GM12878 (cell line): ENCODE measurements at regions not wholly inside any gene's neighbourhood (a gene's known extent, or its start where the extent isn't known, plus 50 kb on each side); places are given as distances from the start of the nearest gene placed in this dataset.
"Not testable (repeated sequence)": the region's sequence is repeated elsewhere in the genome, so short reads cannot be mapped to it uniquely, and the experiment has no call there.

Source experiments
- ATAC-seq: fragments of 200-7000 bp; cut with Tn5 transposase; 3 replicates; pipeline ENCODE4 v1.9.1; 2020; ENCODE audit warnings: mild to moderate bottlenecking, moderate library complexity
- BruUV-seq: library from RNA; stranded (reverse); fragments of 400-500 nt; replicated peaks from 2 replicates; lab custom pipeline; 2021; lab: Mats Ljungman, UMichigan
- CTCF ChIA-PET: fragments of 300-600 bp; sonication (Branson Sonifier 250); formaldehyde crosslinking; extraction: SDS; loops from one replicate; lab custom pipeline; 2021; ENCODE audit warnings: inconsistent platforms; lab: Yijun Ruan, JAX
- POLR2A ChIA-PET: fragments of 350-600 bp; formaldehyde crosslinking; extraction: SDS; loops from one replicate; lab custom pipeline; 2021; ENCODE audit warnings: inconsistent platforms; lab: Charles Lee
- RAD21 ChIA-PET: fragments of 300-600 bp; sonication (Branson Sonifier 250); formaldehyde crosslinking; loops from one replicate; lab custom pipeline; 2023; ENCODE audit warnings: antibody characterized with exemption; ENCODE audit not compliant: unreplicated experiment; lab: Charles Lee
- SMC1A ChIA-PET: fragments of 300-600 bp; sonication (Branson Sonifier 250); formaldehyde crosslinking; loops from one replicate; lab custom pipeline; 2023; ENCODE audit not compliant: unreplicated experiment, uncharacterized antibody; lab: Charles Lee
- DNase-seq: peaks from one replicate; pipeline ENCODE4 v3.0.0-alpha.2; 2011; ENCODE audit warnings: low read depth, low spot score
- FAIRE-seq: peaks from 3 replicates; lab custom pipeline; 2011; peaks lifted over from hg19 to GRCh38; lab: Jason Lieb, UNC
- H2AFZ ChIP-seq: 2 replicates; pipeline ENCODE4 v1.6.0; 2011; ENCODE audit warnings: low read depth, low read length, control low read depth; ENCODE audit not compliant: control insufficient read depth
- H3K27ac ChIP-seq: 2 replicates; pipeline ENCODE4 v1.5.1; 2011; ENCODE audit warnings: control low read depth; ENCODE audit not compliant: control insufficient read depth, insufficient read depth
- H3K27me3 ChIP-seq, 2 experiments: replicated peaks in 1 of 2; 2 replicates each; pipeline versions ENCODE4 v1.6.0 to v1.6.1; 2011; ENCODE audit warnings: low read length in 1 of 2; ENCODE audit not compliant: control insufficient read depth in 2 of 2, insufficient read depth in 2 of 2
- H3K36me3 ChIP-seq, 2 experiments: 2 replicates each; pipeline ENCODE4 v1.5.1; 2011; ENCODE audit warnings: low read length in 1 of 2; ENCODE audit not compliant: control insufficient read depth in 2 of 2, insufficient read depth in 2 of 2
- H3K4me1 ChIP-seq: 2 replicates; pipeline ENCODE4 v1.6.1; 2011; ENCODE audit warnings: mild to moderate bottlenecking, low read length, moderate library complexity, mixed read lengths; ENCODE audit not compliant: control insufficient read depth, insufficient read depth
- H3K4me2 ChIP-seq: 2 replicates; pipeline ENCODE4 v1.6.0; 2011; ENCODE audit warnings: control low read depth; ENCODE audit not compliant: control insufficient read depth, insufficient read depth
- H3K4me3 ChIP-seq: fragments of 200-600 bp; sonication (generic); 2 replicates; pipeline ENCODE4 v1.5.1; 2016
- H3K79me2 ChIP-seq: 2 replicates; pipeline ENCODE4 v1.6.0; 2011; ENCODE audit warnings: low read length; ENCODE audit not compliant: control insufficient read depth, insufficient read depth
- H3K9ac ChIP-seq: 2 replicates; pipeline ENCODE4 v1.8.0; 2011; ENCODE audit warnings: low read length, control low read depth, mixed read lengths; ENCODE audit not compliant: control insufficient read depth, insufficient read depth
- H3K9me3 ChIP-seq: replicated peaks from 3 replicates; pipeline ENCODE4 v1.5.1; 2011; ENCODE audit warnings: mild to moderate bottlenecking, low read length; ENCODE audit not compliant: control insufficient read depth, insufficient read depth
- H4K20me1 ChIP-seq: 2 replicates; pipeline ENCODE4 v1.6.0; 2011; ENCODE audit not compliant: control insufficient read depth, insufficient read depth
- ETV6 ChIP-seq, 2 experiments: fragments of 450-650 bp in 1 of 2; IDR thresholded peaks in 1 of 2; conservative IDR thresholded peaks in 1 of 2; 2 replicates each; pipeline ENCODE4 v1.6.1; 2014; ENCODE audit warnings: antibody characterized with exemption in 1 of 2, borderline replicate concordance in 1 of 2, low read depth in 1 of 2, mild to moderate bottlenecking in 1 of 2, moderate library complexity in 1 of 2
- JUND ChIP-seq: IDR thresholded peaks from 2 replicates; pipeline ENCODE4 v1.6.1; 2012; ENCODE audit warnings: low read depth, mild to moderate bottlenecking, low read length, improper control_type of control experiment, moderate library complexity
- MTA2 ChIP-seq: fragments of 450-650 bp; IDR thresholded peaks from 2 replicates; pipeline ENCODE4 v1.6.1; 2016; ENCODE audit warnings: low read depth, mild to moderate bottlenecking, moderate library complexity
- POLR2A ChIP-seq: IDR thresholded peaks from 2 replicates; pipeline ENCODE4 v1.6.1; 2011; ENCODE audit warnings: low read depth, mild to moderate bottlenecking, low read length
- TAF1 ChIP-seq: IDR thresholded peaks from 2 replicates; pipeline ENCODE4 v1.6.1; 2011; ENCODE audit warnings: mild to moderate bottlenecking, low read depth, low read length, borderline replicate concordance
- ZNF622 ChIP-seq: fragments of 450-650 bp; IDR thresholded peaks from 2 replicates; pipeline ENCODE4 v1.6.1; 2017; ENCODE audit warnings: mild to moderate bottlenecking, inconsistent platforms
- WGBS: methylation state at CpG from one replicate; pipeline ENCODE4 v1.1.6; 2016; ENCODE audit warnings: low lambda C conversion rate; ENCODE audit not compliant: insufficient replicate concordance, insufficient coverage; ENCODE audit errors: missing lambda C conversion rate; 5-methylcytosine and 5-hydroxymethylcytosine counted together
- in situ Hi-C: fragments of 300-500 bp; cut with MboI; formaldehyde crosslinking; loops from 9 replicates; pipeline ENCODE4 v1.14.3; 2018; ENCODE audit warnings: mixed read lengths
- intact Hi-C: fragments of 100-400 bp; cut with micrococcal nuclease; formaldehyde crosslinking; loops from one replicate; pipeline ENCODE4 v1.14.2; 2022; ENCODE audit not compliant: unreplicated experiment
- TF ChIP-seq, protein P1 (sequence below): fragments of 450-650 bp; IDR thresholded peaks from 2 replicates; pipeline ENCODE4 v1.6.1; 2018; ENCODE audit warnings: borderline replicate concordance, mild to moderate bottlenecking; ENCODE audit not compliant: partially characterized antibody
- TF ChIP-seq, protein P2 (sequence below): fragments of 450-650 bp; IDR thresholded peaks from 2 replicates; pipeline ENCODE4 v1.6.1; 2016; ENCODE audit warnings: mild to moderate bottlenecking

DNA sequence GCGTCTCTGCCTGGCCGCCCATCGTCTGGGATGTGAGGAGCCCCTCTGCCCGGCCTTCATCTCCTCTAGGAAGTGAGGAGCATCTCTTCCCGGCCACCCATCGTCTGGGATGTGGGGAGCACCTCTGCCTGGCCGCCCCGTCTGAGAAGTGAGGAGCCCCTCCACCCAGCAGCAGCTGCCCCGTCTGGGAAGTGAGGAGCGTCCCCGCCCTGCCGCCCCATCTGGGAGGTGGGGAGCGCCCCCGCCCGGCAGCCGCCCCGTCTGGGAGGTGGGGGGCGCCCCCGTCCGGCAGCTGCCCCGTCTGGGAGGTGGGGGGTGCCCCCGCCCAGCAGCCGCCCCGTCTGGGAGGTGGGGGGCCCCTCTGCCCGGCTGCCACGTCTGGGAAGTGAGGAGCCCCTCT lies 153.7 kb upstream of the MYRIP start:
- in situ Hi-C loops, DNase-seq, H3K27me3 ChIP-seq, H3K4me2 ChIP-seq, H3K9me3 ChIP-seq, CTCF ChIA-PET, H3K9ac ChIP-seq, H2AFZ ChIP-seq, H3K36me3 ChIP-seq, H3K79me2 ChIP-seq, POLR2A ChIA-PET, ATAC-seq, H3K27ac ChIP-seq, RAD21 ChIA-PET, H3K4me3 ChIP-seq, intact Hi-C loops, H3K4me1 ChIP-seq, H4K20me1 ChIP-seq, SMC1A ChIA-PET, BruUV-seq, FAIRE-seq: not testable (repeated sequence)
- 41% methylated on average over 19 of the region's 26 CpGs for WGBS

DNA sequence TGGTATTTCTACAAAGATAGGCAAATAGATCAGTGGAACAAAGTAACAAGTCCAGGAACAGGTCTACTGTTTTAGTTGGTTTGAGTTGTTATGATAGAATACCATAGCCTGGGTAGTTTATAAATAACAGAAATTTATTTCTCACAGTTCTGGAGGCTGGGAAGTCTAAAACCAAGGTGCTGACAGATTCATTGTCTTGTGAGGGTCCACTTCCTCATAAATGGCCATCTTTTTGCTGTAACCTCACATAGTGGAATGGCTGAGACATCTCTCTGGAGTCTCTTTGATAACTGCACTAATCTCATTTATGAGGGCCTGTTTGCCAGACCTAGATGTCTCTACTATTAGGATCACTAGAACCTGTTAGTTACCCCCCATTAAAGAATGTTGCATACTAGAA lies 152.3 kb upstream of the MYRIP start:
- DNase-seq (no peak), ATAC-seq (no peak), FAIRE-seq (no peak)
- intact Hi-C loops: no loop called here
- Histone ChIP-seq H2AFZ (no peak overlapping the region), H3K4me2 (no peak overlapping the region), H3K27ac (no peak overlapping the region), H3K9ac (no peak overlapping the region), H3K27me3 (no peaks in the 10 kb centered on the region), H3K79me2 (no peaks in the 10 kb centered on the region), H3K36me3 (no peaks in the 10 kb centered on the region), H3K4me3 (no peak overlapping the region), H3K9me3 (no peaks in the 10 kb centered on the region), H3K4me1 (no peaks in the 10 kb centered on the region), H4K20me1 (no peaks in the 10 kb centered on the region)
- ChIA-PET CTCF (no interaction called here), POLR2A (no interaction called here), RAD21 (no interaction called here), SMC1A (no interaction called here)
- in situ Hi-C loops: no loop called here
- no TSS peak for BruUV-seq
- TF ChIP-seq MTA2: no peak

DNA sequence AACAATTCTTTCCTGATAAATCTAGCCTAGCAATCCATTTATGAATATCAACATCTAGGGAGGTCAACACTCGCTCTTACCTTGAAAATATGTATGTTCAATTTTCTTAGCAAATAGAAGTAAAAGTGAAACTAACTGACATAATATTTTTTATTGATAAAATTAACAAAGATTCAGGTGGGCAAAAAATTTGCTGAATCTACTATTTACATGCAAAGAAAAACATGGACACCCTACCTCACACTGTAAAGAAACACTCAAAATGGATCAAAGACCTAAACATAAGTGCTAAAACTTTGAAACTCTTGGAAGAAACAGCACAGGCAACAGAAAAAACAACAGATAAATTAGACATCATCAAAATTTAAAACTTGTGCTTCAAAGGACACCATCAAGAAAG lies 151.6 kb upstream of the MYRIP start:
- intact Hi-C loops: no loop called here
- no peak overlapping the region for H2AFZ ChIP-seq
- H3K79me2 ChIP-seq: no peaks in the 10 kb centered on the region
- ChIA-PET SMC1A (no interaction called here), RAD21 (no interaction called here), POLR2A (no interaction called here), CTCF (no interaction called here)
- 26% methylated on average over 1 of the region's 1 CpG for WGBS
- H3K27ac ChIP-seq: no peak overlapping the region
- no peak overlapping the region for H3K4me3 ChIP-seq
- DNase-seq (no peak), FAIRE-seq (no peak), ATAC-seq (no peak)
- no peaks in the 10 kb centered on the region for H3K36me3 ChIP-seq
- H3K4me1 ChIP-seq: no peaks in the 10 kb centered on the region
- no peaks in the 10 kb centered on the region for H3K27me3 ChIP-seq
- H4K20me1 ChIP-seq: no peaks in the 10 kb centered on the region
- H3K9ac ChIP-seq: no peak overlapping the region
- no TSS peak for BruUV-seq
- H3K4me2 ChIP-seq: no peak overlapping the region
- in situ Hi-C loops: no loop called here
- no peaks in the 10 kb centered on the region for H3K9me3 ChIP-seq
- TF ChIP-seq ETV6 (conservative IDR thresholded peaks at IDR 0.05 in 1 of 2, IDR thresholded peaks at IDR 0.05 in 1 of 2; ENCODE audit: borderline replicate concordance in 1 of 2, low read depth in 1 of 2) (no peak), ZNF622 (no peak), TAF1 (no peak), JUND (no peak), POLR2A (no peak)
- TF ChIP-seq, protein P1, sequence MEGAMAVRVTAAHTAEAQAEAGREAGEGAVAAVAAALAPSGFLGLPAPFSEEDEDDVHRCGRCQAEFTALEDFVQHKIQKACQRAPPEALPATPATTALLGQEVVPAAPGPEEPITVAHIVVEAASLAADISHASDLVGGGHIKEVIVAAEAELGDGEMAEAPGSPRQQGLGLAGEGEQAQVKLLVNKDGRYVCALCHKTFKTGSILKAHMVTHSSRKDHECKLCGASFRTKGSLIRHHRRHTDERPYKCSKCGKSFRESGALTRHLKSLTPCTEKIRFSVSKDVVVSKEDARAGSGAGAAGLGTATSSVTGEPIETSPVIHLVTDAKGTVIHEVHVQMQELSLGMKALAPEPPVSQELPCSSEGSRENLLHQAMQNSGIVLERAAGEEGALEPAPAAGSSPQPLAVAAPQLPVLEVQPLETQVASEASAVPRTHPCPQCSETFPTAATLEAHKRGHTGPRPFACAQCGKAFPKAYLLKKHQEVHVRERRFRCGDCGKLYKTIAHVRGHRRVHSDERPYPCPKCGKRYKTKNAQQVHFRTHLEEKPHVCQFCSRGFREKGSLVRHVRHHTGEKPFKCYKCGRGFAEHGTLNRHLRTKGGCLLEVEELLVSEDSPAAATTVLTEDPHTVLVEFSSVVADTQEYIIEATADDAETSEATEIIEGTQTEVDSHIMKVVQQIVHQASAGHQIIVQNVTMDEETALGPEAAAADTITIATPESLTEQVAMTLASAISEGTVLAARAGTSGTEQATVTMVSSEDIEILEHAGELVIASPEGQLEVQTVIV: no peak
- TF ChIP-seq, protein P2, sequence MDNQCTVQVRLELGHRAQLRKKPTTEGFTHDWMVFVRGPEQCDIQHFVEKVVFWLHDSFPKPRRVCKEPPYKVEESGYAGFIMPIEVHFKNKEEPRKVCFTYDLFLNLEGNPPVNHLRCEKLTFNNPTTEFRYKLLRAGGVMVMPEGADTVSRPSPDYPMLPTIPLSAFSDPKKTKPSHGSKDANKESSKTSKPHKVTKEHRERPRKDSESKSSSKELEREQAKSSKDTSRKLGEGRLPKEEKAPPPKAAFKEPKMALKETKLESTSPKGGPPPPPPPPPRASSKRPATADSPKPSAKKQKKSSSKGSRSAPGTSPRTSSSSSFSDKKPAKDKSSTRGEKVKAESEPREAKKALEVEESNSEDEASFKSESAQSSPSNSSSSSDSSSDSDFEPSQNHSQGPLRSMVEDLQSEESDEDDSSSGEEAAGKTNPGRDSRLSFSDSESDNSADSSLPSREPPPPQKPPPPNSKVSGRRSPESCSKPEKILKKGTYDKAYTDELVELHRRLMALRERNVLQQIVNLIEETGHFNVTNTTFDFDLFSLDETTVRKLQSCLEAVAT: no peak
